GM23248 (cell line): ENCODE measurements at regions not wholly inside any gene's neighbourhood (a gene's known extent, or its start where the extent isn't known, plus 50 kb on each side); places are given as distances from the start of the nearest gene placed in this dataset.

Source experiments
- EZH2 ChIP-seq: fragments of 200-600 bp; sonication (generic); IDR thresholded peaks from 2 replicates; pipeline ENCODE4 v1.6.1; 2018; ENCODE audit warnings: antibody characterized with exemption, mild to moderate bottlenecking; ENCODE audit not compliant: insufficient read depth, poor library complexity, severe bottlenecking
- EZH2phosphoT487 ChIP-seq: fragments of 200-600 bp; sonication (generic); IDR thresholded peaks from 2 replicates; pipeline ENCODE4 v1.6.1; 2018; ENCODE audit warnings: antibody characterized with exemption, moderate library complexity, mild to moderate bottlenecking, low read depth; ENCODE audit not compliant: insufficient read depth

DNA sequence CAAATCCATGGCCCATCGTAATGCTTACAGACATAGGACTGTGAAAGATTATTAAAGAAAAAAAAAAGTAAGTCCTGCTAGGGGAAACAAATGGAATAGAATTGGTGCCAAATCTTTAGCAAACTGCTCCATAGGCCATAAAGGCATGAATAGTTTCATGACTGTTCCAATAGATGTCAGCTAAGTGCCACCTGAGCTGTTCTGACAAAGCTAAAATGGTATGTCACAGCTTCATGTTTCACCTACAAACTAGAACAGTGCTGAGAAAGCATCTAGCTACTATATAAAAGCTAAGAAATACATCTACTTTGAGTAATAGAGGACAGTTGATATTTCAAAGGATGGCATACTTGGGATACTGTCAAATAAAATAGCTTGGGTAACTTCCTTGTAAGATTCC is 771.6 kb upstream of the CA10 start:
- no peak for TF ChIP-seq EZH2phosphoT487
- TF ChIP-seq EZH2, result no peak
